Activated CD4-positive, alpha-beta memory T cell treated with anti-CD3 and anti-CD28 coated beads, Interleukin-2, amount 10 ng/mL, durations not matched to agents 7 days and 5 days (primary cell): ENCODE measurements at regions not wholly inside any gene's neighbourhood (a gene's known extent, or its start where the extent isn't known, plus 50 kb on each side); places are given as distances from the start of the nearest gene placed in this dataset.
"Not testable (repeated sequence)": the region's sequence is repeated elsewhere in the genome, so short reads cannot be mapped to it uniquely, and the experiment has no call there.

ENCODE experiments used
- CTCF ChIA-PET: fragments of 350-600 bp; sonication (Branson Sonifier 250); formaldehyde crosslinking; loops from one replicate; lab custom pipeline; 2021; ENCODE audit warnings: antibody characterized with exemption, inconsistent platforms; lab: Charles Lee
- POLR2A ChIA-PET: fragments of 350-600 bp; sonication (Branson Sonifier 250); formaldehyde crosslinking; loops from one replicate; lab custom pipeline; 2021; ENCODE audit warnings: antibody characterized with exemption; lab: Charles Lee
- DNase-seq: peaks from one replicate; pipeline ENCODE4 v3.0.0-alpha.2; 2020
- H3K27ac Mint-ChIP-seq: one replicate; pipeline ENCODE4 v1.8.0; 2021; ENCODE audit warnings: mild to moderate bottlenecking, mixed read lengths
- H3K27me3 Mint-ChIP-seq: one replicate; pipeline ENCODE4 v1.8.0; 2021; ENCODE audit warnings: mixed read lengths
- H3K36me3 Mint-ChIP-seq: one replicate; pipeline ENCODE4 v1.8.0; 2021; ENCODE audit warnings: low read depth, mixed read lengths
- H3K4me1 Mint-ChIP-seq: one replicate; pipeline ENCODE4 v1.8.0; 2021; ENCODE audit warnings: mixed read lengths
- H3K4me3 Mint-ChIP-seq: one replicate; pipeline ENCODE4 v1.8.0; 2021; ENCODE audit warnings: mild to moderate bottlenecking, mixed read lengths
- H3K9me3 Mint-ChIP-seq: one replicate; pipeline ENCODE4 v1.8.0; 2021; ENCODE audit warnings: mixed read lengths

GRCh38 chr9:117927354-117927753 lies 223.2 kb downstream of the TLR4 start:
- Mint-ChIP-seq H3K27me3 (no peaks in the 10 kb centered on the region), H3K27ac (no peak overlapping the region), H3K36me3 (no peaks in the 10 kb centered on the region), H3K9me3 (no peaks in the 10 kb centered on the region), H3K4me3 (no peak overlapping the region), H3K4me1 (no peaks in the 10 kb centered on the region)
- DNase-seq = no peak
- CTCF ChIA-PET = no interaction called here
- POLR2A ChIA-PET = no interaction called here

GRCh38 chr9:117929868-117930267 lies 225.7 kb downstream of the TLR4 start:
- DNase-seq = no peak
- no peaks in the 10 kb centered on the region for H3K9me3 Mint-ChIP-seq
- H3K4me1 Mint-ChIP-seq = no peaks in the 10 kb centered on the region
- no peak overlapping the region for H3K27ac Mint-ChIP-seq
- POLR2A ChIA-PET = no interaction called here
- H3K36me3 Mint-ChIP-seq = no peaks in the 10 kb centered on the region
- no peak overlapping the region for H3K4me3 Mint-ChIP-seq
- no peaks in the 10 kb centered on the region for H3K27me3 Mint-ChIP-seq
- CTCF ChIA-PET = no interaction called here

- CTCF ChIA-PET = no interaction called here
- no peak for DNase-seq
- H3K9me3 Mint-ChIP-seq = no peaks in the 10 kb centered on the region
- no peaks in the 10 kb centered on the region for H3K36me3 Mint-ChIP-seq
- H3K4me3 Mint-ChIP-seq = no peak overlapping the region
- POLR2A ChIA-PET = no interaction called here
- no peaks in the 10 kb centered on the region for H3K27me3 Mint-ChIP-seq
- H3K4me1 Mint-ChIP-seq = no peaks in the 10 kb centered on the region
- no peak overlapping the region for H3K27ac Mint-ChIP-seq
Measured at GRCh38 chr9:117932585-117932984, 228.4 kb downstream of the TLR4 start.

GRCh38 chr9:117936185-117937130 lies 232.3 kb downstream of the TLR4 start:
- no peak for DNase-seq
- Mint-ChIP-seq H3K4me1 (no peaks in the 10 kb centered on the region), H3K36me3 (no peaks in the 10 kb centered on the region), H3K4me3 (no peak overlapping the region), H3K27me3 (no peaks in the 10 kb centered on the region), H3K27ac (no peak overlapping the region), H3K9me3 (no peaks in the 10 kb centered on the region)
- ChIA-PET CTCF (no interaction called here), POLR2A (no interaction called here)

DNA sequence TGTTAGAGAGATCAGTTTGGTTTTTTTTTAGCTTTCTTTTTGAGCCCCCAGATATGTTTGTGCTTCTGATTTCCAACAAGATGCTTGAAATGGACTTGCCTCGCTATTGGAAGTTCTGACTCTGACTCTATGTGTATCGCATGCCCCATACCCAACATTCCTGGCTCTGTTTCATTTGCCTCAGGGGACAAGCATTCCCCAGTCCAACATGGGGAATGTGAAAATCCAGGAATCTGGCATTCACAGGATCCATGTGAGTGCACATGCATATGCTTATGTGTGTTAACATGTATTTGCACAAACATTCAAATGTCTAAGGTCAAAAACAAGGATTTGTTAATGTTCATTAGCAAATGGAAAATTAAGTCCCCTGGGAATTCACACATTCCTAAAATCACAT lies 233.9 kb downstream of the TLR4 start:
- Mint-ChIP-seq H3K27ac (no peak overlapping the region), H3K4me1 (no peaks in the 10 kb centered on the region), H3K9me3 (no peaks in the 10 kb centered on the region), H3K4me3 (no peak overlapping the region), H3K36me3 (no peaks in the 10 kb centered on the region), H3K27me3 (no peaks in the 10 kb centered on the region)
- no peak for DNase-seq
- CTCF ChIA-PET = no interaction called here
- POLR2A ChIA-PET = no interaction called here

DNA sequence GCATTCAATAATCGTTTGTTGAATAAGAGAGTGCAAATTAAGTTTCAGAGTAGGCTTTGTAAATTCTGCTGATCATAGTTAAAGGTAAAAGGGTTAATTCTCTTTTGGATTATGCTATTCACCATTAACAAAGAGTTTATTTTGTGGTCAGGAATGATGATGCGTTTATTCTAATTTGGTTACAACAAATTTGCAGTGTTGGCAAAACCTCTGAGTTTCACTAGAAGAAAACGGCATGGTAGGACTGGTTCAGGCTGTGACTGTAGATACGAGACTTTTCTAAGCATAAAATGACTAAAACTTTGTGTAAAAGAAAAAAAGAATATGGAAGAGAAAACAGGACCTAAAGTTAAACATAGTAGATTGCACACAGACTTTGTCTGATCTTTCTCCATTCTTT lies 234.7 kb downstream of the TLR4 start:
- H3K27ac Mint-ChIP-seq = no peak overlapping the region
- POLR2A ChIA-PET = no interaction called here
- no peaks in the 10 kb centered on the region for H3K9me3 Mint-ChIP-seq
- no peaks in the 10 kb centered on the region for H3K27me3 Mint-ChIP-seq
- CTCF ChIA-PET = no interaction called here
- no peaks in the 10 kb centered on the region for H3K4me1 Mint-ChIP-seq
- no peak for DNase-seq
- H3K36me3 Mint-ChIP-seq = no peaks in the 10 kb centered on the region
- no peak overlapping the region for H3K4me3 Mint-ChIP-seq

- POLR2A ChIA-PET, H3K27ac Mint-ChIP-seq, DNase-seq, H3K9me3 Mint-ChIP-seq, H3K36me3 Mint-ChIP-seq, H3K27me3 Mint-ChIP-seq, H3K4me3 Mint-ChIP-seq, CTCF ChIA-PET, H3K4me1 Mint-ChIP-seq: not testable (repeated sequence)
Measured at GRCh38 chr9:117944750-117945149, 240.5 kb downstream of the TLR4 start.

- Mint-ChIP-seq H3K27me3 (no peaks in the 10 kb centered on the region), H3K9me3 (no peaks in the 10 kb centered on the region), H3K36me3 (no peaks in the 10 kb centered on the region), H3K27ac (no peak overlapping the region), H3K4me3 (no peak overlapping the region), H3K4me1 (no peaks in the 10 kb centered on the region)
- DNase-seq = no peak
- POLR2A ChIA-PET = no interaction called here
- CTCF ChIA-PET = no interaction called here
Measured at GRCh38 chr9:117945286-117945685, 241.1 kb downstream of the TLR4 start.

- no peaks in the 10 kb centered on the region for H3K36me3 Mint-ChIP-seq
- H3K4me1 Mint-ChIP-seq = no peaks in the 10 kb centered on the region
- no peak overlapping the region for H3K27ac Mint-ChIP-seq
- H3K27me3 Mint-ChIP-seq = no peaks in the 10 kb centered on the region
- ChIA-PET CTCF (no interaction called here), POLR2A (no interaction called here)
- no peaks in the 10 kb centered on the region for H3K9me3 Mint-ChIP-seq
- no peak for DNase-seq
- H3K4me3 Mint-ChIP-seq = no peak overlapping the region
Measured at GRCh38 chr9:117951127-117951526, 246.9 kb downstream of the TLR4 start.

- Mint-ChIP-seq H3K27ac (no peak overlapping the region), H3K4me1 (no peaks in the 10 kb centered on the region), H3K27me3 (no peaks in the 10 kb centered on the region), H3K4me3 (no peak overlapping the region), H3K36me3 (no peaks in the 10 kb centered on the region), H3K9me3 (no peaks in the 10 kb centered on the region)
- ChIA-PET CTCF (no interaction called here), POLR2A (no interaction called here)
- no peak for DNase-seq
Measured at GRCh38 chr9:117952581-117952980, 248.4 kb downstream of the TLR4 start.

GRCh38 chr9:117957267-117957666 lies 253.1 kb downstream of the TLR4 start:
- no peak for DNase-seq
- Mint-ChIP-seq H3K4me3 (no peak overlapping the region), H3K27me3 (no peaks in the 10 kb centered on the region), H3K27ac (no peak overlapping the region), H3K36me3 (no peaks in the 10 kb centered on the region), H3K9me3 (no peaks in the 10 kb centered on the region), H3K4me1 (no peaks in the 10 kb centered on the region)
- CTCF ChIA-PET = no interaction called here
- POLR2A ChIA-PET = no interaction called here

DNA sequence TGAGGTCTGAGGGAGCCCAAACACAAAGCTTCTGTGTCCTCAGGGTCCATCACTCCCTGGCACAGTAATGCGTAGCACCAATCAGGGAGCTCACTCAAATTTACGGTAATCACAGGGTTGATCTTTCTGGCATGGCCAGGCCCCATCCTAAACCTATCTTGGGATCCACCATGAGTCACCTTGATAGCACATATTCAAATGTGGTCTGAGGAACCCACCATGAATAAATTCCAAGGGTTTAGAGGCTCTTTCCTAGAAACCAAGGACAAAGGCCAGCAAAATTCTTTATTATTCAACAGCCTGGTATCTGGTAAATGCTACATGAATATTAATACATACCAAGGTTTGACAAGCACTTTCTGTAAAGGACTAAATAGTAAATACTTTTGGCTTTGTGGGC lies 254.5 kb downstream of the TLR4 start:
- Mint-ChIP-seq H3K27me3 (no peaks in the 10 kb centered on the region), H3K4me1 (no peaks in the 10 kb centered on the region), H3K4me3 (no peak overlapping the region), H3K36me3 (no peaks in the 10 kb centered on the region), H3K27ac (no peak overlapping the region), H3K9me3 (no peaks in the 10 kb centered on the region)
- POLR2A ChIA-PET = no interaction called here
- CTCF ChIA-PET = no interaction called here
- no peak for DNase-seq

DNA sequence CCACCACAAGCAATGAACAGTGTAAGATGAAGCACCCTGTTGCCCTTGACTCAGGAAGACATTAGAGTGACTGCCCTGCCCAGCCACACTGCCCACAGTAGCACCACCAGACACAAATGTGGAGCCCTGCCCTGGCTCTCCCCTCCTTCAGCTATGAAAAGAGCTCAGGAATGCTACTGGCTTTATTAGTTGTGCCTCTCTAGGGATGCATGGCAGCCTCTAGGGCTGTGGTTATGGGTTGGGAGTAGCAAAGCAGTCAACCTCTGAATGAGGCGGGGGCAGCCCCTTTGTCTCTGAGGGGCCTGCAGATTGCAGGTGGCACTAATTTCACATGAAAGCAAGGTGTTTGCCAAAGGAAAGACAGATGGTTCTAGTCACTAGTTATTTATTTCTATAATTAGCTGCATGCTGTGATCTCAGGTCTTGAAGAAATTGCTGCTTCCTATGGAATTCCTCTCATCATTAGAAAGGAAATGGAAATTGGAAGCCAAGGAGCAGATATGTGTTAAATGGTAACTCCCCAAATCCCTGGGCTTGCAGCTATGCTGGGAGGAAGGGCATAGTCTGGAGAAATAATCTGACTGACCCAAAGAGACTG lies 259.4 kb downstream of the TLR4 start:
- H3K36me3 Mint-ChIP-seq = no peaks in the 10 kb centered on the region
- no peak overlapping the region for H3K4me3 Mint-ChIP-seq
- H3K27ac Mint-ChIP-seq = no peak overlapping the region
- DNase-seq = no peak
- no peaks in the 10 kb centered on the region for H3K27me3 Mint-ChIP-seq
- H3K4me1 Mint-ChIP-seq = no peaks in the 10 kb centered on the region
- POLR2A ChIA-PET = no interaction called here
- CTCF ChIA-PET = no interaction called here
- H3K9me3 Mint-ChIP-seq = no peaks in the 10 kb centered on the region
